Subcutaneous abdominal adipose tissue (tissue), 5 donors: ENCODE measurements at regions not wholly inside any gene's neighbourhood (a gene's known extent, or its start where the extent isn't known, plus 50 kb on each side); places are given as distances from the start of the nearest gene placed in this dataset.

Experiments used
- H3K27ac ChIP-seq: one replicate; pipeline ENCODE4 v1.7.0; 2013; ENCODE audit warnings: low read depth, mild to moderate bottlenecking, inconsistent platforms, low read length, moderate library complexity
- H3K27me3 ChIP-seq, 5 donors: one replicate each; pipeline ENCODE4 v1.7.0; 2013; ENCODE audit warnings: low read length in 5 of 5, inconsistent platforms in 1 of 5; ENCODE audit not compliant: control insufficient read depth in 5 of 5, insufficient read depth in 4 of 5
- H3K36me3 ChIP-seq, 5 donors: one replicate each; pipeline ENCODE4 v1.7.0; 2013; ENCODE audit warnings: low read length in 5 of 5; ENCODE audit not compliant: control insufficient read depth in 5 of 5, insufficient read depth in 5 of 5
- H3K4me1 ChIP-seq, 5 donors: one replicate each; pipeline ENCODE4 v1.7.0; 2013; ENCODE audit warnings: low read length in 5 of 5, mild to moderate bottlenecking in 3 of 5, moderate library complexity in 1 of 5; ENCODE audit not compliant: control insufficient read depth in 5 of 5, insufficient read depth in 5 of 5
- H3K4me3 ChIP-seq, 5 donors: one replicate each; pipeline ENCODE4 v1.7.0; 2013; ENCODE audit warnings: low read length in 5 of 5, low read depth in 1 of 5
- H3K9ac ChIP-seq, 5 donors: one replicate each; pipeline ENCODE4 v1.7.0; 2013; ENCODE audit warnings: low read length in 5 of 5, mild to moderate bottlenecking in 4 of 5, moderate library complexity in 3 of 5
- H3K9me3 ChIP-seq, 5 donors: one replicate each; pipeline ENCODE4 v1.7.0; 2013; ENCODE audit warnings: low read length in 5 of 5; ENCODE audit not compliant: control insufficient read depth in 5 of 5
- donor health status: healthy.
- donor health status: healthy.
- donor health status: healthy.
- donor health status: healthy.
- donor health status: healthy.

DNA sequence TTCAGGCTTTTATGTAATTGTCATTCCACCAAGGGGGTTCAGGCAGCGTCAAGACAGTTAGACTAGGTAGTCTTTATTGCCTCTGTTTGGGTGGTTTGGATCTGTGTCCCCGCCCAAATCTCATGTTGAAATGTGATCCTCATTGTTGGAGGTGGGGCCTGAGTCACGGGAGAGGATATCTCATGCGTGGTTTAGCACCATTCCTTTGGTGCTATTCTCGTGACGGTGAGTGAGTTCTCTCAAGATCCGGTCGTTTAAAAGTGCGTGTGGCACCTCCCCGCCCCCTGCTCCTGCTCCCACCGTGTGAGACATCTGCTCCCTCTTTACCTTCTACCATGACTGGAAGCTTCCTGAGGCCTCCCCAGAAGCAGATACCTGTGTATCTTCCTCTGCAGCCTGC lies 51.3 kb upstream of the FOXC1 start:
- Histone ChIP-seq H3K27ac (no peak overlapping the region), H3K9ac (no peak overlapping the region), H3K36me3 (no peaks in the 10 kb centered on the region), H3K9me3 (no peaks in the 10 kb centered on the region), H3K4me3 (no peak overlapping the region), H3K27me3 (no peaks in the 10 kb centered on the region), H3K4me1 (peaks cover 0 to 20% (median 14%) of the 10 kb centered on the region in 5 donors)
